ENCODE measurements at regions not wholly inside any gene's neighbourhood (a gene's known extent, or its start where the extent isn't known, plus 50 kb on each side); places are given as distances from the start of the nearest gene placed in this dataset.

DNA sequence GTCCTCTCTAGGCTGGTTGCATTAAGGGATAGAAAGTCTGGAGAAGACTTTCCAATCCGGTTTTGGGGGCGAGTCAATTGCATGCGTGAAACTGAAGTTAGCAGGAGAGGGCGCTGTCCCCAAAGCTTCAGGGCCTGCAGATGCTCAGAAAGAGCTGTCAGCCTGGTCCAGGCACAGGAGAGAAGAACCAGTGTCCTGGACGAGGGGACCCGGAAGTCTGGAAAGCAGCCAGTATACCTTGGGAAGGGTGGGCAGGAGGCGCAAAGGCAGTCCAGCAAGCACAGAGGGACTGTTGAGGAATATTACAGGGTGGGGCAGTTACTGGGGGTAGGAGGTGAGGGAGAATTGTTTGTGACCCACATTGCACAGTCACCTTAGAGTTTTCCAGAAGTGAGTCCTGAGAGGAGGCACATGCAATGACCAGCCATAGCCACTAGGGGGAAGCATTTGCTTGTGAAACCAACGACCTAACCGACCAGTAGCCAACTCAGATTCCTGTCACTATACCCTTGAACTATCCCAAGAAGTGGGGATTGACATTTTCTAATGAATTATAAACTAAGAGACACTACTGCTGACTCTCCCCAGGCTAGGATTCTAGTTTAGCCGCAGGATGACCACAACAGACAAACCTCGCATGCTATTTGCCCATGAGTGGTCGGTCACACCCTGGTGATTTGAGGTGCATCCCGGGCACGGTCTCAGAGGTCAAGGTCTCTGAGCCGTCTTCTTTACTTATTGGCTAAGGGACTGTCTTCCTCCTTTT is 172.8 kb downstream of the RDH14 start:
- H3K4me3 Mint-ChIP-seq = no peak overlapping the region
- ATAC-seq = peak; percentile 70
- no peak overlapping the region for H3K27ac Mint-ChIP-seq
- no peaks in the 10 kb centered on the region for H3K9me3 Mint-ChIP-seq
- H3K27me3 Mint-ChIP-seq = peaks cover 9% of the 10 kb centered on the region
- H3K36me3 Mint-ChIP-seq = no peaks in the 10 kb centered on the region
- H3K4me1 Mint-ChIP-seq = no peaks in the 10 kb centered on the region

DNA sequence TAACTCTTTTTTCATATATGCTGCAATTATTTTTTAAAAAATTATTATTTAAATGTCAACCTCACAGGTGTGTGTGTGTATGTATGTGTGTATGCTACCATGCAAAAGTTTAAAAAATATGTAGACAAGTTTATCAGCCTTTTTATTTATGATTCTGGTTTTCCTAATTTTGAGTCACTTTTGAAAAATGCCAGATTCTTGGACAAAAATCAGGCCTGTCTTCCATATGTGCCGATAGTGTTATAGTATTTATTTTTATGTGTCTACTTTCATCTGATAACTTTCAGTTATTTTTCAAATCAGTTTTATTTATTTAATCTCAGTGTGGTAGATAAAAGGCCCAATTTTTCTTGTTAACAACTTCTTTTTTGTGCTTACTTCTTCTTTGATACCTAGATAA is 176.2 kb downstream of the RDH14 start:
- peaks cover 9% of the 10 kb centered on the region for H3K27me3 Mint-ChIP-seq
- H3K9me3 Mint-ChIP-seq = no peaks in the 10 kb centered on the region
- ATAC-seq = no peak
- H3K27ac Mint-ChIP-seq = no peak overlapping the region
- no peak overlapping the region for H3K4me3 Mint-ChIP-seq
- no peaks in the 10 kb centered on the region for H3K36me3 Mint-ChIP-seq
- no peaks in the 10 kb centered on the region for H3K4me1 Mint-ChIP-seq

DNA sequence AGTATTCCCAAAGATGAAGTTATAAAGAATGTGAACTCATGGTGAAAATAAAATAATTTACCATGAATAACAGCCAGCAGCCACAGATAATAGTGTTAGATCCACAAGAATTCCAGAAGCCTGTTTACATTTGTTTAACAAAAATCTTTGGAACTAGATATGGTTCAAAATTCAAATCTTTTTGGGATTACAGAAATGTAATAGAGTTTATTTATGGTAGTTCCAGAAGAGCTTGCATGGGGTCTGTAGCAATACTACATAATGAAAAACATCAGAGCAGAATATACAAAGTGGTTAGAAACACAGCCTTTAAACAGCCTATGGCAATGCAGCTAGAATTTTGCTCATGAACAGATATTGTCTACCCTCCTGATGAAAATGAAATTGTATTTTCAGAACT is 179.1 kb downstream of the RDH14 start:
- H3K27ac Mint-ChIP-seq = no peak overlapping the region
- H3K36me3 Mint-ChIP-seq = no peaks in the 10 kb centered on the region
- H3K27me3 Mint-ChIP-seq = peaks cover 18% of the 10 kb centered on the region
- no peak for ATAC-seq
- no peaks in the 10 kb centered on the region for H3K9me3 Mint-ChIP-seq
- no peaks in the 10 kb centered on the region for H3K4me1 Mint-ChIP-seq
- H3K4me3 Mint-ChIP-seq = no peak overlapping the region

DNA sequence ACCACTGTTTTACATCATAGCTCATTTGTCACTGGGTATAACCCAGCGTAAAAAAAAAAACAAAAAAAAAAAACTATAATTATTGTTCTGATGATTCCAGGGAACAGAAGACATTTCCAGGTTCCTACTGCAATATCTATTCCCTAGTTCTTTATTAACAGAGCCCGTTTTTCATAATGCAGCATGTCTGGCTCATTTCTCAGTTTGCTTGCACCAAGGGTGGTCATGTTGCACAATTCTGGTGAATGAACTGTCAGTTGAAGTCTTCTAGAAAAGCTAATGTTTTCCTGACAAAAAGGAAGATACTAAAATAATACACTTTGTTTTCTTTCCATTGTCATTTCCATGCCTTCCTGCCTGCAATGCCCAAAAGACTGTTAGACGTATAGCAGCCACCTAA is 180.1 kb downstream of the RDH14 start:
- H3K4me3 Mint-ChIP-seq = no peak overlapping the region
- H3K27me3 Mint-ChIP-seq = peaks cover 18% of the 10 kb centered on the region
- no peak for ATAC-seq
- H3K4me1 Mint-ChIP-seq = no peaks in the 10 kb centered on the region
- no peaks in the 10 kb centered on the region for H3K36me3 Mint-ChIP-seq
- no peak overlapping the region for H3K27ac Mint-ChIP-seq
- H3K9me3 Mint-ChIP-seq = no peaks in the 10 kb centered on the region

DNA sequence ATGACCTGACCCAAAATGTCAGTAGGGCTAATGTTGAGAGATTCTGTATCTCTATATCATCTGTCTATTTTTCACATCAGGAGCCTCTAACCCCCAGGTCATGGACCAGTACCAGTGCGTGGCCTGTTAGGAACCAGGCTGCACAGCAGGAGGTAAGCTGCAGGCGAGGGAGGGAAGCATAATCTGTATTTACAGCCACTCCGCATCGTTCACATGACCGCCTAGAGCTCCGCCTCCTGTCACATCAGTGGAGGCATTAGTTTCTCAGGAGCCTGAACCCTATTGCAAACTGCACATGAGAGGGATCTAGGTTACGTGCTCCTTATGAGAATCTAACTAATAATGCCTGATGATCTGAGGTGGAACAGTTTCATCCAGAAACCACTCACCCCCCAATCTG is 180.6 kb downstream of the RDH14 start:
- no peak for ATAC-seq
- Mint-ChIP-seq H3K36me3 (no peaks in the 10 kb centered on the region), H3K9me3 (no peaks in the 10 kb centered on the region), H3K27me3 (peaks cover 18% of the 10 kb centered on the region), H3K4me1 (no peaks in the 10 kb centered on the region), H3K27ac (no peak overlapping the region), H3K4me3 (no peak overlapping the region)

DNA sequence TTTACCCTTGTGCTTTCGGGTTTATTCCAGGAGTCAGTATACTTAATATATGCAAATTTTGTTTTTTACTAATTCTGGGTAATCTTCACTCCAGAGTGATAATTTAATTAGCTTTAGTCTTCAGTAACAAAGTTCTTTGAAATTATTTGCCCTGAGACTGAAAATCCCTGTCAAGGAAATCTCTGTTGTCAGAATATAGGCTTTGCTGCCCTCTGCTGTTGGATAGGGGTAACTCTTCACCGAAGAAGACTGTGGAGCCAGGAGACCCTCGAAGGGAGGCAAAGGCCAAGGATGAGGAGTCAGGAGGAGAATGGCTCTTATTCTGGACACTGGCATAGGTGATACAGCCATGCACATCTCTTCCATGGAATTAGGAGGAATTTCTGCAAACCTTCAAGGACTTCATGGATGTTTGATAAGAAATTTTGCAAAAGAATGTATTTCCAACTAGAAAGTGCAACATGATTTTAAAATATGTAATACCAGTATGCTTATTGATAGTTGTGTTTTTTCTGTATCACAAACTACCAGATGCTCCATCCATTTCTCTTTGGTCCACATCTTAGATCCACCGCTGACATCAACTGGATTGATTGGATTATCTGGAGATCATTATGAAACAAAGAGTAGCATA is 182.3 kb downstream of the RDH14 start:
- Mint-ChIP-seq H3K27me3 (peaks cover 18% of the 10 kb centered on the region), H3K36me3 (no peaks in the 10 kb centered on the region), H3K4me3 (no peak overlapping the region), H3K27ac (no peak overlapping the region), H3K4me1 (no peaks in the 10 kb centered on the region), H3K9me3 (no peaks in the 10 kb centered on the region)
- no peak for ATAC-seq

DNA sequence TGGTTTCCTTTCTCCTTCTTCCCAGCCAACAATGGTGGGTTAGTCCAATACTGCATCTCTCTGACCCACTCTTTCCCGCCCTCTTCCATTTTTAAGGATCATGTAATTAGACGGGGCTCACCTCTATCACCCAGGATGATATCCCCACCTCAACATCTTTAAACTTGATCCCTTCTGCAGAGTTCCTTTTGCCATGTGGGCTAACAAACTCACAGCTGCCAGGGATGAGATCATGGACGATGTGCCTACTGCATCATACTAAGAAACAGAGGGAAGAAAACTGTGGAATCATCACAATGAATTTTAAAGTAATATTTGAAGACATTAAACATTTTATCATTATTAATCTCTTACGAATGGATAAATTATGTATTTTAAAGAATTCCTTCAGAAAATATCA is 183.5 kb downstream of the RDH14 start:
- Mint-ChIP-seq H3K4me3 (no peak overlapping the region), H3K27me3 (peaks cover 25% of the 10 kb centered on the region), H3K36me3 (no peaks in the 10 kb centered on the region)

DNA sequence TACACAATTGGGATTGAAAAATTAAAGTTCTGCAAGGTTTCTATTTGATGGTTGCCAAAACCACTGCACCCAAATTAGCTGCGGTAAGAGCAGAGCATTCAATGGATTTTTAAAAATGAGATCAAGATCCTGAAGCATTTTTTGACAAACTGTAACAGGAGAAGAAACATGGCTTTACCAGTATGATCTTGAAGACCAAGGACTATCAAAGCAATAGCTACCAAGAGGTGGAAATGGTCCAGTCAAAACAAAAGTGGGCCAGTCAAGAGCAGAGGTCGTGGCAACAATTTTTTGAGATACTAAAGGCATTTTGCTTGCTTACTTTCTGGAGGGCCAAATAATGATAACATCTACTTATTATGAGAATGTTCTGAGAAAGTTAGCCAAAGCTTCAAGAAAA is 186.8 kb downstream of the RDH14 start:
- no peaks in the 10 kb centered on the region for H3K4me1 Mint-ChIP-seq
- no peak overlapping the region for H3K27ac Mint-ChIP-seq
- no peak overlapping the region for H3K4me3 Mint-ChIP-seq

More for the DNA sequence above, 183.5 kb downstream of the RDH14 start:
- H3K4me1 Mint-ChIP-seq = no peaks in the 10 kb centered on the region
- no peak overlapping the region for H3K27ac Mint-ChIP-seq
- ATAC-seq = no peak
- no peaks in the 10 kb centered on the region for H3K9me3 Mint-ChIP-seq

DNA sequence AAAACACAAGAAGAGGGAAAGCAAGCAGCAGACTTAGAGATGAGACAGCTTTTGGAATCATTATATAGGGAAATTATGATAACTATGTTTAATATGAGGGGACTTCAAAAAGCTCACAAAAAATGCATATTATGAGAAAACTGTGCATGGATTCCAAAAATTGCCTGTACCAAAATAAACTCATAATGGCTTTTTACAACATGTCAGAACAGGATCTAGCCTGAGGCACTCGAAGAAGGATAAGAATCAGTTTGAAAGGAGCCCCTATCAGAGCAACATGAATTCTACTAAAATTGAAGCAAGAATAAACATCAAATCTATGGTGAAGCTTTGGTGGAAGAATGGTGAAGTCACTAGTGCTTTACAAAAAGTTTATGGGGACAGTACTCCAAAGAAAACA is 187.4 kb downstream of the RDH14 start:
- H3K27ac Mint-ChIP-seq = no peak overlapping the region
- H3K27me3 Mint-ChIP-seq = peaks cover 37% of the 10 kb centered on the region
- no peaks in the 10 kb centered on the region for H3K9me3 Mint-ChIP-seq
- no peak overlapping the region for H3K4me3 Mint-ChIP-seq
- no peaks in the 10 kb centered on the region for H3K4me1 Mint-ChIP-seq
- H3K36me3 Mint-ChIP-seq = no peaks in the 10 kb centered on the region
- no peak for ATAC-seq

More for the DNA sequence above, 186.8 kb downstream of the RDH14 start:
- Mint-ChIP-seq H3K36me3 (no peaks in the 10 kb centered on the region), H3K9me3 (no peaks in the 10 kb centered on the region), H3K27me3 (peaks cover 42% of the 10 kb centered on the region)
- ATAC-seq = no peak

DNA sequence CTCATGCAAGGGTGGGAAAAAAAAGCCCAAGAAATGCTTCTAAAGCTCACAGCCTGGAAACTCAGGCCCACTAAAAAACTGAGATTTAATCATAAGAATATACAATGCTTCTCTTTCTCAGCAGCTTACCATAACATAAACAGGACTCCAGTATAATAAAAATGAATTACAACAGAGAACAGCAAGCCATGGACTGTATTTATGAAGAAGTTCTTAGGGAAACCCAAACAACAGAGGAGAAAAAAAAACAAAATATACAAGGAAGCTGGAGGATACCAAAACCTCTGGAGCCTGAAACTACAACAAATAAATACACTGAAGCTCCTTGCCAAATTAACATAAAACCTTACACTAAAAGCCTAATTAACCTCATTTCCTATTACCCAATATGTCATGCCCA is 187.8 kb downstream of the RDH14 start:
- Mint-ChIP-seq H3K9me3 (no peaks in the 10 kb centered on the region), H3K27me3 (peaks cover 33% of the 10 kb centered on the region), H3K4me3 (no peak overlapping the region), H3K27ac (no peak overlapping the region), H3K36me3 (no peaks in the 10 kb centered on the region), H3K4me1 (no peaks in the 10 kb centered on the region)
- ATAC-seq = no peak

DNA sequence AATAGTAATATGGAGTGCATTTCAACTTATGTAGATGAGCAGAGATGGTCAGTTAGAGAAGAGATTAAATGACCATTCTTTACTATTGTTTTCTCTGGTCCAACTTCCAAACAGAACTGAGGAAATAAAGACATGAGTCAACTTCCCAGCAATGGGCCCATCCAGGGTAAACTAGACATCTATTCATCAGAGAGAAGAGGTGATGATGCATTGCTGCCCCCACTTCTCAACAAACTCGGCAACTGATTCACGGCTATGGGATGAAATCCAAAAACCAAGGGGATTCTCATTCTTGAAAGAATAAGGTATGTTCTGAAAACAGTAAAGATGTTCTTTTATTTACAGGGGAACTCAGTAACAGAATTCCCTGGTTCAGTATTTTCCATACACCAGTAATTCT is 190.7 kb downstream of the RDH14 start:
- Mint-ChIP-seq H3K4me1 (no peaks in the 10 kb centered on the region), H3K4me3 (no peak overlapping the region), H3K36me3 (no peaks in the 10 kb centered on the region), H3K27me3 (peaks cover 36% of the 10 kb centered on the region), H3K9me3 (no peaks in the 10 kb centered on the region), H3K27ac (no peak overlapping the region)
- ATAC-seq = no peak

DNA sequence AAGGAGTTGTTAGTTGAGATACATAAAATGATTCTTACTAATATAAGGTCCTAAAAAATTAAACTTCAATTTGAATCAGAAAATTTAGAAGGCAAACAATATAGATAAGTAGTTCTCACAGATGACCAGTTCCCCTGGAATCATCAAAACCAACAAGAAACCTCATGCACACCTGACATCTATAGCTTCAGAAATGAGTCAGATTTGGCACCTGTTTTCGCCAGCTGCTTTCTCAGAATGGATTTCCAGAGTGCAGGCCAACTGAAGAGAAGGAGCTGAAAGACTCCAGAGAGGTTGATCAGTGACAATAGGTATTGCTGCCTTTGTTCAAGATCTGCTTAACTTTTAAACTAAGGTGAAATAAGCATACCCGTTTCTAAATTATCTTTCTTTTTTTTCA is 192.4 kb downstream of the RDH14 start:
- peaks cover 42% of the 10 kb centered on the region for H3K27me3 Mint-ChIP-seq
- H3K36me3 Mint-ChIP-seq = no peaks in the 10 kb centered on the region
- H3K9me3 Mint-ChIP-seq = no peaks in the 10 kb centered on the region
- no peaks in the 10 kb centered on the region for H3K4me1 Mint-ChIP-seq
- ATAC-seq = no peak
- H3K4me3 Mint-ChIP-seq = no peak overlapping the region
- no peak overlapping the region for H3K27ac Mint-ChIP-seq

DNA sequence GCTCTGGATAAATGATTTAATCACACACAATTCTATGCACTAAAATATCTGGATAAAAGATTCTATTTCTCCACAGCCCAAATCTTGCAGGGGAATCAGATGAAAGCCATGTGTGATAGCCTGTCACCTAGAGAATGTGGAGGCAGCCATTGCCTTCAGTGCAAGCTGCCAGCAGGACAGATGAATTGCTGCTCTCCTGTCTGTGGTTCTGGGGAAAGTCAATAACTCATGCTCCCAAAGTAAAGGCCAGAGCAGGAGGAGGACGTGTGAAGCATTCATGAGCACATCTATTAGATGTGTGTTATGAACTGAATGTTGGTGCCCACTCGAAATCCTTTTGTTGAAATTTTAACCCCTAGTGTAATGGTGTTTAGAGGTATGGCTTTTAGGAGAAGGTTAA is 195.1 kb downstream of the RDH14 start:
- Mint-ChIP-seq H3K36me3 (no peaks in the 10 kb centered on the region), H3K4me3 (no peak overlapping the region), H3K4me1 (no peaks in the 10 kb centered on the region), H3K9me3 (no peaks in the 10 kb centered on the region), H3K27me3 (peaks cover 34% of the 10 kb centered on the region), H3K27ac (no peak overlapping the region)
- no peak for ATAC-seq

DNA sequence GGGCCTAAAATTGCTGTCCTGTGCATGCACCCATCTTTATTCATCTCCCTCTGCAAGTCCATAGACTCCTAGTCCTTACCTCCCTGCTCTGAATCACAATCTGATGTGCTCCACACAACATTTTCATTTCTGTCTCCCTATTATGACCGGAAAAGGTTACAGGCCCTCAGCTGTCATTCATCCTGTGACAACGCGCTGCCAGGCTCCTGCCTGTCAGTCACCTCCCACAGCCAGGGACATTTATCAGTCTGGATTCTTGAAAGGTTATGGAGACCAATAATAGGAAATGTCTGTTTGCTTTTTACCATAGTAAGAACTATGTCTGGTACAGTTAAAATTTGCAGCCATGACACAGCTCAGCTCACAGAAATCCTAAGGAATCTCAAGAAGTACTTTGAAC is 197.1 kb downstream of the RDH14 start:
- Mint-ChIP-seq H3K4me3 (no peak overlapping the region), H3K27me3 (peaks cover 20% of the 10 kb centered on the region), H3K9me3 (no peaks in the 10 kb centered on the region), H3K36me3 (no peaks in the 10 kb centered on the region), H3K27ac (no peak overlapping the region), H3K4me1 (no peaks in the 10 kb centered on the region)
- ATAC-seq = no peak

DNA sequence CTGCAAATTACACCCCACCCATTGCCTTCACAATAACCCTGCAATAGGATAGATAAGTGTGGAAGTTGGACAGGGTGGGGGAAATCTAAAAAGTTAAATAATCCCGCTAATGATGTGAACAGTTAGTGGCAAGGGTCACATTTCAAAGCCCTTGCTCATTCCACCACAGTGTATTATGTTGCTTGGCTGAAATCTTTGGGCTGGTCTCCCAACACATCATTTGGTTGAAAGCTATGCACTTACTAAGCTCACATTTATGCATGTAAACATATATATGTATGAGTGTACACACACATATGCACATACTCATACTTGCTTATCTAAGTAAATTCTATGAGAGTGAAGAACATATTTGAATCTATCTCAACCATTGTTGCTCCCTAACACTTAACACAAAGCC is 197.8 kb downstream of the RDH14 start:
- H3K27me3 Mint-ChIP-seq = peaks cover 20% of the 10 kb centered on the region
- no peak for ATAC-seq
- H3K4me3 Mint-ChIP-seq = no peak overlapping the region
- H3K36me3 Mint-ChIP-seq = no peaks in the 10 kb centered on the region
- H3K9me3 Mint-ChIP-seq = no peaks in the 10 kb centered on the region
- no peaks in the 10 kb centered on the region for H3K4me1 Mint-ChIP-seq
- H3K27ac Mint-ChIP-seq = no peak overlapping the region

DNA sequence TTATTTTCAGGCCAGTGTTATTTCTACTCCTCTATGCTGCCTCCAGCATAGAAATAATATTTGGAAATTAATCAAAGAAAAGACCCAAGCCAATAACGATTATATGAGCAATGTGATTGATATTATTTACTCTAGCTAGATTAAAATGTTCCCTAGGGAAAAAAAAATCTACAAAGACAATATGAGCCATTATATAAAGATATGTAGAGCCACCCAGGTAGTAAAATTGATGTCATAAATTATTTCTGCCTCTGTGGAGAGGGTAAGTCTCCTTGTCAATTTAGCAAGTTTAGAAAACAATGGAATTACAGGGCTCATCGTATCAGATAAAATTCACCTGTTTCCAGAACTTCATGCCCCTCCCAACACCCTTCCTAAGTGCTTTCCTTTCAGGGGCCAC is 202.9 kb downstream of the RDH14 start:
- Mint-ChIP-seq H3K27me3 (peaks cover 11% of the 10 kb centered on the region), H3K4me3 (no peak overlapping the region), H3K4me1 (no peaks in the 10 kb centered on the region), H3K9me3 (no peaks in the 10 kb centered on the region), H3K36me3 (no peaks in the 10 kb centered on the region), H3K27ac (no peak overlapping the region)
- no peak for ATAC-seq
